B cell (primary cell): ENCODE measurements at regions not wholly inside any gene's neighbourhood (a gene's known extent, or its start where the extent isn't known, plus 50 kb on each side); places are given as distances from the start of the nearest gene placed in this dataset.

Experiments used
- CTCF ChIP-seq: fragments of 200-600 bp; IDR thresholded peaks from one replicate; pipeline ENCODE4 v1.8.0; 2022; ENCODE audit warnings: antibody characterized with exemption, mild to moderate bottlenecking
- EZH2 ChIP-seq: IDR thresholded peaks from 2 replicates; pipeline ENCODE4 v1.6.1; 2012; ENCODE audit warnings: borderline replicate concordance, low read depth, mild to moderate bottlenecking, moderate library complexity, low read length; ENCODE audit not compliant: insufficient read depth, poor library complexity, severe bottlenecking

- TF ChIP-seq CTCF (no peak), EZH2 (no peak)
Measured at GRCh38 chr5:117769877-117770276, 1195.3 kb upstream of the SEMA6A start.
